Neural cell (in vitro differentiated cells): ENCODE measurements at regions not wholly inside any gene's neighbourhood (a gene's known extent, or its start where the extent isn't known, plus 50 kb on each side); places are given as distances from the start of the nearest gene placed in this dataset.

ENCODE experiments used
- H2AFZ ChIP-seq: fragments of 200-600, 300-800 bp; sonication (generic), shearing (Covaris generic); 2 replicates; pipeline ENCODE4 v1.6.0; 2014; ENCODE audit warnings: low read depth, mild to moderate bottlenecking, antibody characterized with exemption, low read length, moderate library complexity
- H3F3A ChIP-seq: fragments of 200-600 bp; shearing (Covaris generic); 2 replicates; pipeline ENCODE4 v1.6.1; 2016; ENCODE audit warnings: mild to moderate bottlenecking, moderate library complexity, mixed read lengths, antibody characterized with exemption, low read length; ENCODE audit not compliant: insufficient read depth, poor library complexity, severe bottlenecking
- H3K27ac ChIP-seq: fragments of 200-600, 300-800 bp; sonication (generic), shearing (Covaris generic); 2 replicates; pipeline ENCODE4 v1.5.1; 2014; ENCODE audit warnings: mild to moderate bottlenecking, low read length, moderate library complexity
- H3K27me3 ChIP-seq: fragments of 300-800, 200-600 bp; sonication (generic), shearing (Covaris generic); 2 replicates; pipeline ENCODE4 v1.6.0; 2014; ENCODE audit warnings: mild to moderate bottlenecking, low read depth, low read length, moderate library complexity; ENCODE audit not compliant: insufficient read depth
- H3K36me3 ChIP-seq: fragments of 300-800, 200-600 bp; sonication (generic), shearing (Covaris generic); 2 replicates; pipeline ENCODE4 v1.5.1; 2014; ENCODE audit warnings: mild to moderate bottlenecking, antibody characterized with exemption, low read length, moderate library complexity; ENCODE audit not compliant: insufficient read depth
- H3K4me2 ChIP-seq: fragments of 300-800, 200-600 bp; sonication (generic), shearing (Covaris generic); 2 replicates; pipeline ENCODE4 v1.6.0; 2014; ENCODE audit warnings: mild to moderate bottlenecking, low read length
- H3K4me3 ChIP-seq: fragments of 300-800, 200-600 bp; sonication (generic), shearing (Covaris generic); 2 replicates; pipeline ENCODE4 v1.5.1; 2014; ENCODE audit warnings: mild to moderate bottlenecking, low read length, moderate library complexity
- H3K79me2 ChIP-seq: fragments of 200-600 bp; shearing (Covaris generic); replicated peaks from 2 replicates; pipeline ENCODE4 v1.6.0; 2014; ENCODE audit warnings: mild to moderate bottlenecking, low read length, moderate library complexity; ENCODE audit not compliant: insufficient read depth
- H3K9ac ChIP-seq: fragments of 300-800, 200-600 bp; sonication (generic), shearing (Covaris generic); 2 replicates; pipeline ENCODE4 v1.6.1; 2016; ENCODE audit warnings: mild to moderate bottlenecking, low read length, mixed read lengths
- H3K9me2 ChIP-seq: fragments of 200-600 bp; shearing (Covaris generic); 2 replicates; pipeline ENCODE4 v1.6.1; 2016; ENCODE audit warnings: mild to moderate bottlenecking, low read length, mixed read lengths; ENCODE audit not compliant: insufficient read depth
- H3K9me3 ChIP-seq: fragments of 200-600, 300-800 bp; sonication (generic), shearing (Covaris generic); 2 replicates; pipeline ENCODE4 v1.6.1; 2016; ENCODE audit warnings: mild to moderate bottlenecking, mixed run types, low read length, moderate library complexity, mixed read lengths
- H4K20me1 ChIP-seq: fragments of 200-600 bp; shearing (Covaris generic); 2 replicates; pipeline ENCODE4 v1.6.1; 2016; ENCODE audit warnings: mild to moderate bottlenecking, mixed run types; ENCODE audit not compliant: insufficient read depth
- CTCF ChIP-seq: fragments of 450-650 bp; IDR thresholded peaks from 2 replicates; pipeline ENCODE4 v1.5.1; 2014; ENCODE audit warnings: antibody characterized with exemption, mild to moderate bottlenecking, moderate library complexity; ENCODE audit not compliant: poor library complexity, severe bottlenecking
- EP300 ChIP-seq: fragments of 450-650 bp; conservative IDR thresholded peaks from 2 replicates; pipeline ENCODE4 v1.6.1; 2014; ENCODE audit warnings: antibody characterized with exemption, mild to moderate bottlenecking, moderate library complexity; ENCODE audit not compliant: poor library complexity, severe bottlenecking
- EZH2 ChIP-seq: fragments of 200-600, 300-800 bp; shearing (Covaris generic), sonication (generic); IDR thresholded peaks from 2 replicates; pipeline ENCODE4 v1.6.1; 2014; ENCODE audit warnings: antibody characterized with exemption, low read length, borderline replicate concordance, mild to moderate bottlenecking; ENCODE audit not compliant: insufficient read depth, poor library complexity, severe bottlenecking
- POLR2AphosphoS5 ChIP-seq: IDR thresholded peaks from 2 replicates; pipeline ENCODE4 v1.6.1; 2012
- RAD21 ChIP-seq: fragments of 450-650 bp; conservative IDR thresholded peaks from 2 replicates; pipeline ENCODE4 v1.6.1; 2014; ENCODE audit warnings: antibody characterized with exemption, mild to moderate bottlenecking, moderate library complexity
- SMC3 ChIP-seq: fragments of 450-650 bp; conservative IDR thresholded peaks from 2 replicates; pipeline ENCODE4 v1.6.1; 2014; ENCODE audit warnings: antibody characterized with exemption, mild to moderate bottlenecking, moderate library complexity; ENCODE audit not compliant: poor library complexity
- TAF1 ChIP-seq: IDR thresholded peaks from 2 replicates; pipeline ENCODE4 v1.6.1; 2012; ENCODE audit warnings: low read depth
- TF ChIP-seq, protein P1 (sequence below): IDR thresholded peaks from 2 replicates; pipeline ENCODE4 v1.6.1; 2012; ENCODE audit warnings: borderline replicate concordance

GRCh38 chr19:28520998-28521568 lies 691.9 kb downstream of the UQCRFS1 start:
- H3K9me2 ChIP-seq = no peaks in the 10 kb centered on the region
- H3K27me3 ChIP-seq = no peaks in the 10 kb centered on the region
- H3F3A ChIP-seq = no peaks in the 10 kb centered on the region
- no peaks in the 10 kb centered on the region for H3K36me3 ChIP-seq
- H4K20me1 ChIP-seq = no peaks in the 10 kb centered on the region
- no peak overlapping the region for H3K4me3 ChIP-seq
- no peak overlapping the region for H3K4me2 ChIP-seq
- no peaks in the 10 kb centered on the region for H3K9me3 ChIP-seq
- H3K79me2 ChIP-seq = no peaks in the 10 kb centered on the region
- TF ChIP-seq SMC3 (no peak), RAD21 (no peak), CTCF (no peak)
- TF ChIP-seq, protein P1, sequence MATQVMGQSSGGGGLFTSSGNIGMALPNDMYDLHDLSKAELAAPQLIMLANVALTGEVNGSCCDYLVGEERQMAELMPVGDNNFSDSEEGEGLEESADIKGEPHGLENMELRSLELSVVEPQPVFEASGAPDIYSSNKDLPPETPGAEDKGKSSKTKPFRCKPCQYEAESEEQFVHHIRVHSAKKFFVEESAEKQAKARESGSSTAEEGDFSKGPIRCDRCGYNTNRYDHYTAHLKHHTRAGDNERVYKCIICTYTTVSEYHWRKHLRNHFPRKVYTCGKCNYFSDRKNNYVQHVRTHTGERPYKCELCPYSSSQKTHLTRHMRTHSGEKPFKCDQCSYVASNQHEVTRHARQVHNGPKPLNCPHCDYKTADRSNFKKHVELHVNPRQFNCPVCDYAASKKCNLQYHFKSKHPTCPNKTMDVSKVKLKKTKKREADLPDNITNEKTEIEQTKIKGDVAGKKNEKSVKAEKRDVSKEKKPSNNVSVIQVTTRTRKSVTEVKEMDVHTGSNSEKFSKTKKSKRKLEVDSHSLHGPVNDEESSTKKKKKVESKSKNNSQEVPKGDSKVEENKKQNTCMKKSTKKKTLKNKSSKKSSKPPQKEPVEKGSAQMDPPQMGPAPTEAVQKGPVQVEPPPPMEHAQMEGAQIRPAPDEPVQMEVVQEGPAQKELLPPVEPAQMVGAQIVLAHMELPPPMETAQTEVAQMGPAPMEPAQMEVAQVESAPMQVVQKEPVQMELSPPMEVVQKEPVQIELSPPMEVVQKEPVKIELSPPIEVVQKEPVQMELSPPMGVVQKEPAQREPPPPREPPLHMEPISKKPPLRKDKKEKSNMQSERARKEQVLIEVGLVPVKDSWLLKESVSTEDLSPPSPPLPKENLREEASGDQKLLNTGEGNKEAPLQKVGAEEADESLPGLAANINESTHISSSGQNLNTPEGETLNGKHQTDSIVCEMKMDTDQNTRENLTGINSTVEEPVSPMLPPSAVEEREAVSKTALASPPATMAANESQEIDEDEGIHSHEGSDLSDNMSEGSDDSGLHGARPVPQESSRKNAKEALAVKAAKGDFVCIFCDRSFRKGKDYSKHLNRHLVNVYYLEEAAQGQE = no peak
- H2AFZ ChIP-seq = no peak overlapping the region
- H3K27ac ChIP-seq = no peak overlapping the region
- no peak overlapping the region for H3K9ac ChIP-seq

- Histone ChIP-seq H3K79me2 (no peaks in the 10 kb centered on the region), H3K4me2 (no peak overlapping the region)
These were observed 692.7 kb downstream of the UQCRFS1 start for GRCh38 chr19:28519952-28520861.

GRCh38 chr19:28519218-28519779 lies 693.7 kb downstream of the UQCRFS1 start:
- Histone ChIP-seq H3K79me2 (no peaks in the 10 kb centered on the region), H2AFZ (no peak overlapping the region), H3F3A (no peaks in the 10 kb centered on the region), H3K27ac (no peak overlapping the region), H4K20me1 (no peaks in the 10 kb centered on the region), H3K4me3 (no peak overlapping the region), H3K9ac (no peak overlapping the region), H3K4me2 (no peak overlapping the region), H3K27me3 (no peaks in the 10 kb centered on the region), H3K9me2 (no peaks in the 10 kb centered on the region), H3K9me3 (no peaks in the 10 kb centered on the region), H3K36me3 (no peaks in the 10 kb centered on the region)
- TF ChIP-seq EZH2 = no peak
- no peak for TF ChIP-seq RAD21
- no peak for TF ChIP-seq POLR2AphosphoS5
- TF ChIP-seq, protein P1 = no peak
- no peak for TF ChIP-seq CTCF
- TF ChIP-seq SMC3 = no peak
- no peak for TF ChIP-seq EP300
- no peak for TF ChIP-seq TAF1

More at GRCh38 chr19:28519952-28520861, 692.7 kb downstream of the UQCRFS1 start:
- no peak overlapping the region for H2AFZ ChIP-seq
- H3K9me2 ChIP-seq = no peaks in the 10 kb centered on the region
- H3K9me3 ChIP-seq = no peaks in the 10 kb centered on the region
- H3K27ac ChIP-seq = no peak overlapping the region
- TF ChIP-seq RAD21 (no peak), EP300 (no peak), POLR2AphosphoS5 (no peak)
- no peaks in the 10 kb centered on the region for H3K36me3 ChIP-seq
- no peak overlapping the region for H3K9ac ChIP-seq
- no peak overlapping the region for H3K4me3 ChIP-seq
- H4K20me1 ChIP-seq = no peaks in the 10 kb centered on the region
- H3K27me3 ChIP-seq = no peaks in the 10 kb centered on the region
- H3F3A ChIP-seq = no peaks in the 10 kb centered on the region
